BLaER1 (cell line): ENCODE measurements at regions not wholly inside any gene's neighbourhood (a gene's known extent, or its start where the extent isn't known, plus 50 kb on each side); places are given as distances from the start of the nearest gene placed in this dataset.

Experiments used
- H3K27ac ChIP-seq: shearing (Covaris generic); formaldehyde crosslinking; 2 replicates; pipeline ENCODE4 v1.8.1; 2022
- H3K27me3 ChIP-seq: shearing (Covaris generic); formaldehyde crosslinking; 2 replicates; pipeline ENCODE4 v1.8.1; 2022
- H3K36me3 ChIP-seq: shearing (Covaris generic); formaldehyde crosslinking; 2 replicates; pipeline ENCODE4 v1.8.1; 2022
- H3K4me1 ChIP-seq: shearing (Covaris generic); formaldehyde crosslinking; 2 replicates; pipeline ENCODE4 v1.8.1; 2022
- H3K4me2 ChIP-seq: shearing (Covaris generic); formaldehyde crosslinking; 2 replicates; pipeline ENCODE4 v1.8.1; 2022
- H3K4me3 ChIP-seq: shearing (Covaris generic); formaldehyde crosslinking; 2 replicates; pipeline ENCODE4 v1.8.1; 2022
- H3K9ac ChIP-seq: shearing (Covaris generic); formaldehyde crosslinking; 2 replicates; pipeline ENCODE4 v1.8.1; 2022
- H3K9me3 ChIP-seq: shearing (Covaris generic); formaldehyde crosslinking; 2 replicates; pipeline ENCODE4 v1.8.1; 2022
- H4K20me1 ChIP-seq: shearing (Covaris generic); formaldehyde crosslinking; 2 replicates; pipeline ENCODE4 v1.8.1; 2022
- Cebpa-rat ChIP-seq: shearing (Covaris generic); IDR thresholded peaks from 2 replicates; pipeline ENCODE4 v1.8.1; 2022

DNA sequence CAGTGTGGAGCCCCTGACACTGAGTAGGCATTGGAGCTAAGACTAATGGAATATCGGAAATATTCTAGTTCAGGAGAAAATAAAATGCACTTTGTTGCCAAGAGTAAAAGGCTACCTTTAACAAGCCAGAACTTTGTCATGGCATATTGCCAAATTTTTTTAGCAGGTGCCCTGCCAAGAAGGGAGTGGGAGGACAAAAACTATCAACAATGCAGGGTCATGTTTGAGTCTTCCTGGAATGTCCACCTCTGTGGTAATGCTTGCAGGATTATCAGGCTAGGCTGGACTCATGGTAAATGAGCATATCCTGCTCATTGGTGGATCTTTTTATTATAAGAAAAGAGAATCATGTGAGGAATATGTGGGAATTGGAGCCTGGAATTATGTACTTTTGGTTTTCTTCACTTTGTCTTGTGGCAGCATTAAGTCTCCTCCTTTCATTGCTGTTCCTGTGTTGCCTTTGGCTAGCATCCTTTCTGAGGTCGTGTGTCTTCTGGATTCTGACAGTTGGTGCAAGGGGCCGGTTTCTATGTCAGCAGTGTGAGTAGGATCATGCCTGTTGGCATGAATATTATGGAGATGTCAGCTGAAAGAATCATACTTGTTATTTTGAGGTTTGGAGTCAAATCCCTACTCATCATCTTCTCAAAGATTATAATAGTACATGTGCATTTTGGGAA is 122.9 kb upstream of the SPRY2 start:
- Histone ChIP-seq H3K27me3 (no peaks in the 10 kb centered on the region), H3K4me2 (no peak overlapping the region; the same call in 1 of the 2 replicates), H3K36me3 (no peaks in the 10 kb centered on the region), H3K4me1 (peaks cover 49% of the 10 kb centered on the region), H3K4me3 (no peak overlapping the region), H3K9me3 (peaks cover 20% of the 10 kb centered on the region), H4K20me1 (no peaks in the 10 kb centered on the region), H3K9ac (no peak overlapping the region), H3K27ac (no peak overlapping the region)
- no peak for TF ChIP-seq Cebpa-rat

DNA sequence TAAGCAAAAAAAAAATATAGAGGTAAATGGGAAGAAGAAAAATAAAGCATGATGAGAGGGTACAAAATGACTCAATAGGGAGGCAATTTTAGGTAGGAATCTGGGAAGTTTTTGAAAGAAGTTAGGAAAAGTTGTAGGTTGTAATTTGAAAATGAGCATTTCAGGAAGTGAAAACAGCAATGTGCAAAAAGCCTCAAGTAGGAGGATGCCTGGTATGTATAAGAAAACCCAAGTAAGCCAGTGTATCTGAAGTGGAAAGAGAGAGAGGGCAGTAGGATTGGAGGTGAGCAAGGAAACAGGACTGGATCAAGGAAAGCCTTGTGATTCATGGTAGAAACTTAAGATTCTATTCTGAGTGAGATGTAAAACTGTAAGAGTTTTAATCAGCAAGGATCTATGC is 121.6 kb upstream of the SPRY2 start:
- H3K9ac ChIP-seq: no peak overlapping the region
- no peaks in the 10 kb centered on the region for H3K27me3 ChIP-seq
- peaks cover 30% of the 10 kb centered on the region for H3K9me3 ChIP-seq
- H3K4me3 ChIP-seq: no peak overlapping the region
- no peaks in the 10 kb centered on the region for H3K36me3 ChIP-seq
- peaks cover 57% of the 10 kb centered on the region for H3K4me1 ChIP-seq
- peak overlapping the region; percentile 74 for H3K4me2 ChIP-seq
- H3K27ac ChIP-seq: peak overlapping the region; percentile 57; the same call in 1 of the 2 replicates
- no peaks in the 10 kb centered on the region for H4K20me1 ChIP-seq
- TF ChIP-seq Cebpa-rat: no peak

DNA sequence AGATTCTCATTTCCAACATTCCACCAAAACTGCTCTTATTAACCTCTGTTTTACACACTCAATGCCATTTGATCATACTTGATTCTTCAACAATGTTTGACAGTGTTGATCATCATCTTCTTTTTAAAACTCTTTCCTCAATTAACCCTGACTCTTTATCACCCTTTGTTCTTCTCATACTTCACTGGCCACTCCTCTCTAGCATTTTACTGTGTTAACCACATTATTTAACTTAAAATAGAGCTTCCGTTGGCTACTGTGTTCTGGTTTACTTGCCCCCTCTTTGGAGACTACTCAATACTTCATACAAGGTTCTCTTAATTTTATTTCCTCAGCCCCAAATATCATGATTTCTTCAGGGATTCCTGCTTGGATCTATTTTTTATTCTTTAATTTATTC is 121.1 kb upstream of the SPRY2 start:
- Histone ChIP-seq H4K20me1 (no peaks in the 10 kb centered on the region), H3K4me2 (peak overlapping the region; percentile 74), H3K27ac (peak overlapping the region; percentile 57), H3K4me1 (peaks cover 57% of the 10 kb centered on the region), H3K4me3 (no peak overlapping the region), H3K9me3 (peaks cover 34% of the 10 kb centered on the region), H3K36me3 (no peaks in the 10 kb centered on the region), H3K27me3 (no peaks in the 10 kb centered on the region), H3K9ac (no peak overlapping the region)
- no peak for TF ChIP-seq Cebpa-rat

DNA sequence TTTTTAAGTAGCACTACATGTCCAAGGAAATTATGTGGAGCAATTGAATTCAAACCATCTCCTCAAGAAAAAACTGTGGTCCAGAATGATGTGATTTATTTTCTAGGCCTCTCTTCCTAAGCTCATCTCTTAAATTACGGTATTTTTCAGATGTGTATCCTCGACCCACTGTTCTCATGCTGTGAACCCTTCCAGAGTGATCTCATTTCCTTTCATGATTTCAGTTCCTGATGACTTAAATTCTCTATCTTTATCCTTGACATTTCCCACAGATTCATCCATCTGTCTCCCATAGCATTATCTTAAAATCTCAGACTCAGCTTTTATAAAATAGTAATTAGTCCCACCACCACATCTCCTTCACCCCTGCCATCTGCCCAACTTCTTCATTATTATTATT is 117.6 kb upstream of the SPRY2 start:
- Histone ChIP-seq H3K4me3 (no peak overlapping the region), H3K27me3 (no peaks in the 10 kb centered on the region), H3K36me3 (no peaks in the 10 kb centered on the region), H3K27ac (no peak overlapping the region), H4K20me1 (no peaks in the 10 kb centered on the region), H3K4me1 (peaks cover 77% of the 10 kb centered on the region), H3K9ac (no peak overlapping the region), H3K4me2 (no peak overlapping the region), H3K9me3 (peaks cover 31% of the 10 kb centered on the region)
- TF ChIP-seq Cebpa-rat: no peak

DNA sequence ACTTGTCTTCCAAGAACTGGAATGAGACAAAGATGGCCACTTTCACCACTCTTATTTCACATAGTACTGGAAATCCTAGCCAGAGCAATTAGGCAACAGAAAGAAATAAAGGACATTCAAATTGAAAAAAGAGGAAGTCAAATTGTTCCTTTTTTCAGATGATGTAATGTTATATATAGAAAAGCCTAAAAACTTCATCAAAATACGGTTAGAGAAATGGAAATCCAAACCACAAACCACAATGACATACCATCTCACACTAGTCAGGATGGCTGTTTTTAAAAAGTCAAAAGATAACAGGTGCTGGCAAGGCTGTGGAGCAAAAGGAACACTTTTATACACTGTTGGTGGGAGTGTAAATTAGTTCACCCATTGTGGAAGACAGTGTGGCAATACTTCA is 113.3 kb upstream of the SPRY2 start:
- Histone ChIP-seq H3K4me1 (peaks cover 80% of the 10 kb centered on the region), H3K27ac (peak overlapping the region; percentile 82), H3K4me3 (peak overlapping the region; percentile 50; the same call in 1 of the 2 replicates), H3K4me2 (peak overlapping the region; percentile 80), H3K9me3 (peaks cover 47% of the 10 kb centered on the region), H3K9ac (peak overlapping the region; percentile 58; the same call in 1 of the 2 replicates), H4K20me1 (no peaks in the 10 kb centered on the region), H3K27me3 (no peaks in the 10 kb centered on the region), H3K36me3 (peaks cover 6% of the 10 kb centered on the region; the same call in 1 of the 2 replicates)
- TF ChIP-seq Cebpa-rat: peak; percentile 71; the same call in 1 of the 2 replicates

DNA sequence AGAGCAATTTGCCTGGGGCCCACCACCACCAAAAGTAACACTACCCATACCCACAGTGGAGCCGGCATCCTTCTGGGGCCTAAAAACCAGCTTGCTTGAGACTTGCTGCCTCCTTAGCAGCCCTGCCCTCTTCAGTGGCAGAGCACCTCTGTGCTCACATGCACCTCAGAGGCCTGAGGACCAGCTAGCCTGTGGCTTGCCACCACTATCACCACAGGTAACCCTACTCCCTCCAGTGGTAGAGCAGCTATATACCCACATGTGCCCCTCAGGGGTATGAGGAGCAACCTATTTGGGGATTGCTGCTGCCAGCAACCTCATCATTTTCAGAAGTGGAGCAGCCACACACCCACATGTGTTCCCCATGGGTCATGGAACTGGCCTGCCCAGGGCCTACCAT is 111.4 kb upstream of the SPRY2 start:
- Histone ChIP-seq H3K27me3 (no peaks in the 10 kb centered on the region), H3K9ac (no peak overlapping the region; the same call in 1 of the 2 replicates), H3K4me2 (peak overlapping the region; percentile 80), H3K4me3 (peak overlapping the region; percentile 50), H3K27ac (peak overlapping the region; percentile 82), H3K4me1 (peaks cover 87% of the 10 kb centered on the region), H3K9me3 (peaks cover 34% of the 10 kb centered on the region), H4K20me1 (no peaks in the 10 kb centered on the region), H3K36me3 (peaks cover 6% of the 10 kb centered on the region; the same call in 1 of the 2 replicates)
- TF ChIP-seq Cebpa-rat: no peak

DNA sequence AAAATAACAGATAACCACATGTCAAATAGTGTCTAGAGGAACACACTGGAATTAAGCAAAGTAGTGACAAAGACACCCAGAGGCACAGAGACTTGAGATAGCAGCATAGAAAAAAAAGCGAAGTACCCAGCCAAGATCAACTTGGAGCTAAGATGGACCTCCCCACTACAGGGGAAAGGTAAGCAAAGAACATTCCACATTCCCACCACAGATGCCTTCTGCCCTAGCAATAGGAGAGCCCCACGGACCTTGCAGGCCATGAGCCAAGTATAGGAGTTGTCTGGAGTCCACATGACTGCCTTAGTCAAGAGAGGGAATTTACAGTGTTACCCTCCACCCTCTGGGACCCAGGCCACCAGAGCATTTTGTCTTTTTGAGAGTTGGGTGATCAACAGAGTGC is 110.7 kb upstream of the SPRY2 start:
- Histone ChIP-seq H3K36me3 (peaks cover 6% of the 10 kb centered on the region; the same call in 1 of the 2 replicates), H3K4me3 (peak overlapping the region; percentile 50), H4K20me1 (no peaks in the 10 kb centered on the region), H3K27me3 (no peaks in the 10 kb centered on the region), H3K9me3 (peaks cover 28% of the 10 kb centered on the region), H3K4me1 (peaks cover 87% of the 10 kb centered on the region), H3K4me2 (peak overlapping the region; percentile 80), H3K9ac (no peak overlapping the region), H3K27ac (peak overlapping the region; percentile 82)
- no peak for TF ChIP-seq Cebpa-rat

DNA sequence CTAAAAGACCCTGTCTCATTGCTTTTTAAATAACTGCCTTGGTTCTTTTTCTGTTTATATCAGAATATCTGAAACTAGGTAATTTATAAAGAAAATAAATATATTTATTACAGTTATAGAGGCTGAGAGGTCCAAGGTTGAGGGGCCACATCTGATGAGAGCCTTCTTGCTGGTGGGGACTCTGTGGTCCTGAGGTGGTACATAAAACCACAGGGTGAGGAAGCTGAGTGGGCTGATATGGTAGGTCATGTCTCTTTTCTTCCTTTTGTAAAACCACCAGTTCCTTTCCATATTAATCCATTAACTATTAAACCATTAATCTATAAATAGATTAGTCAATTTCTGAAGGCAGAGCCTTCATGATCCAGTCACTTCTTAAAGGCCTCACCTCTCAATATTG is 109.5 kb upstream of the SPRY2 start:
- Histone ChIP-seq H3K36me3 (peaks cover 6% of the 10 kb centered on the region; the same call in 1 of the 2 replicates), H3K9ac (no peak overlapping the region), H3K27ac (peak overlapping the region; percentile 82), H3K9me3 (peaks cover 20% of the 10 kb centered on the region), H3K4me3 (no peak overlapping the region), H4K20me1 (no peaks in the 10 kb centered on the region), H3K27me3 (no peaks in the 10 kb centered on the region), H3K4me2 (peak overlapping the region; percentile 80), H3K4me1 (peaks cover 82% of the 10 kb centered on the region)
- TF ChIP-seq Cebpa-rat: no peak

DNA sequence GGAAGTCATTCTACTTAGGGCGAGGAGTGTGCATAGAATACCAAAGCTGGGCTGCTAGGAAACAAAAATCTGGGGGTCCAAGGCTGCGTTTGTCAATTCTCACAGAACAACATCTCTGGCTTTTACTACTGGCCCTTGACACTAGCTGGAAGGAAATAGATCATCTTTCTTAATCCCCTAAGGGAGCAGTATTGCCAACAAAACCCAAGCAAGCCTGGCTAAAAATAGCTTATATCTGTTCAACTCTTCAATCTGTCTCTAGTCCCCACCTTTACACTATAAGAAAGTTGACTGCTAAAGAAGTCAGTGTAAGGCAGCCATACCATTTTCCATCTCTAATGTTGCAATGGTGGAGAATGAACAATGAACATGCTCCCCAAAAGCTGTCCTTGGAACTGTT is 107.8 kb upstream of the SPRY2 start:
- peak overlapping the region; percentile 82 for H3K27ac ChIP-seq
- H3K9me3 ChIP-seq: peaks cover 20% of the 10 kb centered on the region
- TF ChIP-seq Cebpa-rat: no peak
- H3K4me1 ChIP-seq: peaks cover 84% of the 10 kb centered on the region
- no peaks in the 10 kb centered on the region for H3K27me3 ChIP-seq
- peak overlapping the region; percentile 50; the same call in 1 of the 2 replicates for H3K9ac ChIP-seq
- no peaks in the 10 kb centered on the region for H4K20me1 ChIP-seq
- peaks cover 6% of the 10 kb centered on the region; the same call in 1 of the 2 replicates for H3K36me3 ChIP-seq
- H3K4me3 ChIP-seq: peak overlapping the region; percentile 13; the same call in 1 of the 2 replicates
- peak overlapping the region; percentile 80 for H3K4me2 ChIP-seq

DNA sequence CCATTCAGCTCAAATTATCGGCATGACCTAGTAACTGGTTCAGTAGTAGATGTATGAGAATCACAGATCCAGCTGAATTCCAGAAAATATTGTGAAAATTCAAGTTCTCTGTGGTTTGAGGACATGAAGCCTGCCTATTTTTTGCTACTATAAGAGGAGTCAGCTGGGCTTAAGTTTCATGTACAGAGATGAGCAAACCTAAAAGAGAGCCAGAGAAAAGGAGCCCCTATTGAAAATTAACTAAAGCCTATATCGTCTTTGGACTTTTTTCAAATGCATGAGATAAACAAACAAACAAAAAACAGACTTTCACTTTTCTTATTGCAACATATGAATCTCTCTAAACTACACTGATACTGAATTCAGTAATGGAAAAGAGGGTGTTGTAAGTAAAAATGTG is 106.8 kb upstream of the SPRY2 start:
- H3K4me1 ChIP-seq: peaks cover 84% of the 10 kb centered on the region
- H3K4me3 ChIP-seq: no peak overlapping the region
- H3K27me3 ChIP-seq: no peaks in the 10 kb centered on the region
- peaks cover 18% of the 10 kb centered on the region for H3K9me3 ChIP-seq
- peaks cover 6% of the 10 kb centered on the region; the same call in 1 of the 2 replicates for H3K36me3 ChIP-seq
- no peaks in the 10 kb centered on the region for H4K20me1 ChIP-seq
- peak overlapping the region; percentile 80 for H3K4me2 ChIP-seq
- H3K27ac ChIP-seq: peak overlapping the region; percentile 82
- H3K9ac ChIP-seq: peak overlapping the region; percentile 50; the same call in 1 of the 2 replicates
- no peak for TF ChIP-seq Cebpa-rat
